ENCODE measurements at regions not wholly inside any gene's neighbourhood (a gene's known extent, or its start where the extent isn't known, plus 50 kb on each side); places are given as distances from the start of the nearest gene placed in this dataset.

GRCh38 chr20:40826699-40827098, 137.7 kb upstream of the MAFB start:
- H3K4me3 ChIP-seq, result no peak overlapping the region
- intact Hi-C loops (cut with micrococcal nuclease) (no loop called here), in situ Hi-C loops (cut with MboI) (no loop called here)
- no peak overlapping the region for H3K4me2 ChIP-seq (ENCODE audit: insufficient read depth, low read length)
- CTCF ChIA-PET (ENCODE audit: low intra/inter-chr PET ratio), result no interaction called here
- H3K9me3 ChIP-seq (replicated peaks; ENCODE audit: control insufficient read depth, insufficient read depth, low read depth, low read length), result no peaks in the 10 kb centered on the region
- H4K20me1 ChIP-seq (replicated peaks; ENCODE audit: control insufficient read depth, insufficient read depth, low read length), result no peaks in the 10 kb centered on the region
- DNase-seq (ENCODE audit: extremely low read depth in 1 of 4, low spot score in 3 of 4) (no peak), ATAC-seq (no peak), FAIRE-seq (no peak)
- no peaks in the 10 kb centered on the region for H3K27me3 ChIP-seq (ENCODE audit: control insufficient read depth in 2 of 2, insufficient read depth in 2 of 2, low read length in 2 of 2)
- H3K36me3 ChIP-seq (ENCODE audit: control insufficient read depth, insufficient read depth, low read length), result no peaks in the 10 kb centered on the region
- no peaks in the 10 kb centered on the region for H3K9me1 ChIP-seq (ENCODE audit: control insufficient read depth, insufficient read depth, low read length)
- POLR2A ChIA-PET, result interaction anchor here (0.6 kb wide), 1 partner anchor 86 kb away, joined by 3 read pairs; no protein-coding TSS in a partner anchor
- no TSS peak for BruUV-seq (replicated peaks)
- no peaks in the 10 kb centered on the region for H3K79me2 ChIP-seq (ENCODE audit: control insufficient read depth, insufficient read depth, low read length)
- no peak overlapping the region for H3K9ac ChIP-seq (ENCODE audit: insufficient read depth in 1 of 2, low read depth in 2 of 2, low read length in 2 of 2)
- TF ChIP-seq PATZ1 (CRISPR knock-in tag; IDR thresholded peaks at IDR 0.05; ENCODE audit: borderline replicate concordance) (no peak), NONO (IDR thresholded peaks at IDR 0.05; ENCODE audit: low read depth in 2 of 2, low read length in 1 of 2) (no peak), ZNF232 (CRISPR knock-in tag; IDR thresholded peaks at IDR 0.05) (no peak), RAD21 (CRISPR knock-in tag; conservative IDR thresholded peaks at IDR 0.05 in 1 of 2, IDR thresholded peaks at IDR 0.05 in 1 of 2) (no peak), ZBTB2 (IDR thresholded peaks at IDR 0.05) (no peak), TBL1XR1 (IDR thresholded peaks at IDR 0.05; ENCODE audit: low read length in 2 of 2) (no peak), KDM2B (CRISPR knock-in tag; IDR thresholded peaks at IDR 0.05) (no peak)
- H3K27ac ChIP-seq (ENCODE audit: extremely low read depth, low read depth, low read length), result no peak overlapping the region
- no peak overlapping the region for H2AFZ ChIP-seq (ENCODE audit: low read depth, low read length)
- H3K4me1 ChIP-seq (replicated peaks in 1 of 2; ENCODE audit: control insufficient read depth in 2 of 2, insufficient read depth in 2 of 2, low read length in 2 of 2), result no peaks in the 10 kb centered on the region

Data from K562 (cell line).